Fibroblast of villous mesenchyme (primary cell): ENCODE measurements at regions not wholly inside any gene's neighbourhood (a gene's known extent, or its start where the extent isn't known, plus 50 kb on each side); places are given as distances from the start of the nearest gene placed in this dataset.

Source experiments
- DNase-seq: peaks from one replicate; pipeline ENCODE4 v3.0.0-alpha.2; 2010; ENCODE audit warnings: low read depth
- H3K4me3 ChIP-seq: 2 replicates; pipeline ENCODE4 v1.5.1; 2011; ENCODE audit warnings: low read depth, mild to moderate bottlenecking, low read length
- TF ChIP-seq, protein P1 (sequence below): IDR thresholded peaks from 2 replicates; pipeline ENCODE4 v1.5.1; 2012; ENCODE audit warnings: low read depth, mild to moderate bottlenecking, low read length; ENCODE audit not compliant: insufficient read depth

GRCh38 chr1:222065234-222065633, 323.3 kb upstream of the DUSP10 start:
- TF ChIP-seq, protein P1, sequence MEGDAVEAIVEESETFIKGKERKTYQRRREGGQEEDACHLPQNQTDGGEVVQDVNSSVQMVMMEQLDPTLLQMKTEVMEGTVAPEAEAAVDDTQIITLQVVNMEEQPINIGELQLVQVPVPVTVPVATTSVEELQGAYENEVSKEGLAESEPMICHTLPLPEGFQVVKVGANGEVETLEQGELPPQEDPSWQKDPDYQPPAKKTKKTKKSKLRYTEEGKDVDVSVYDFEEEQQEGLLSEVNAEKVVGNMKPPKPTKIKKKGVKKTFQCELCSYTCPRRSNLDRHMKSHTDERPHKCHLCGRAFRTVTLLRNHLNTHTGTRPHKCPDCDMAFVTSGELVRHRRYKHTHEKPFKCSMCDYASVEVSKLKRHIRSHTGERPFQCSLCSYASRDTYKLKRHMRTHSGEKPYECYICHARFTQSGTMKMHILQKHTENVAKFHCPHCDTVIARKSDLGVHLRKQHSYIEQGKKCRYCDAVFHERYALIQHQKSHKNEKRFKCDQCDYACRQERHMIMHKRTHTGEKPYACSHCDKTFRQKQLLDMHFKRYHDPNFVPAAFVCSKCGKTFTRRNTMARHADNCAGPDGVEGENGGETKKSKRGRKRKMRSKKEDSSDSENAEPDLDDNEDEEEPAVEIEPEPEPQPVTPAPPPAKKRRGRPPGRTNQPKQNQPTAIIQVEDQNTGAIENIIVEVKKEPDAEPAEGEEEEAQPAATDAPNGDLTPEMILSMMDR, result no peak
- no peak overlapping the region for H3K4me3 ChIP-seq
- no peak for DNase-seq

GRCh38 chr1:222064388-222065211, 322.7 kb upstream of the DUSP10 start:
- TF ChIP-seq, protein P1, result no peak
- H3K4me3 ChIP-seq, result no peak overlapping the region
- DNase-seq, result peak; percentile 79

- TF ChIP-seq, protein P1, result no peak
- DNase-seq, result no peak
- H3K4me3 ChIP-seq, result no peak overlapping the region
Measured at GRCh38 chr1:222062640-222063039, 320.8 kb upstream of the DUSP10 start.

GRCh38 chr1:222061711-222062359, 319.9 kb upstream of the DUSP10 start:
- H3K4me3 ChIP-seq, result no peak overlapping the region
- TF ChIP-seq, protein P1, result no peak
- no peak for DNase-seq

GRCh38 chr1:222060210-222060916, 318.5 kb upstream of the DUSP10 start:
- DNase-seq, result no peak
- no peak overlapping the region for H3K4me3 ChIP-seq
- TF ChIP-seq, protein P1, result no peak

DNA sequence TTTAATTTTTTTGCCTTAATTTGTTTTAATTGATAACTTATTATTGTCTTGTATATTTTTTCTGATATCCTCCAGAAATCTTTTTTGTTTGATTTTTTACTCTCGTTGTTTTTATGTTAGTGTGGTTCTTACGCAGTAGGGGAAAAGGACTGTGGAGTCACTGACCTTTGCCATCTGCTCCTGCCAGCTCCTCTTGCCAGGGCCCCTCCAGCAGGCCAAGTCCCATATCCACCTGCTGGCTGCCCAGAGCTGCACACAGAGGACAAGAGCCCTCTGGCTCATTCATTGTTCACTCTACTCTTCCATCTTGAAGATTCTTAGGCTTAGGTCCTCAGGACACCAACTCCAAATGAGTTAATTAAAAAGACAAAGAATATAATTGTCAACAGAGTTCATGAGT, 316.4 kb upstream of the DUSP10 start:
- no peak for DNase-seq
- no peak overlapping the region for H3K4me3 ChIP-seq
- TF ChIP-seq, protein P1, result no peak
